CD14-positive monocyte (primary cell): ENCODE measurements at regions not wholly inside any gene's neighbourhood (a gene's known extent, or its start where the extent isn't known, plus 50 kb on each side); places are given as distances from the start of the nearest gene placed in this dataset.

Experiments used
- DNase-seq, 3 donors: peaks; one replicate each; pipeline ENCODE4 v3.0.0-alpha.2; 2011 to 2022
- H2AFZ ChIP-seq: 2 replicates; pipeline ENCODE4 v1.6.0; 2012; ENCODE audit warnings: mild to moderate bottlenecking, low read depth, low read length, inconsistent platforms; ENCODE audit not compliant: insufficient read depth, poor library complexity, severe bottlenecking
- H3K27ac ChIP-seq, 2 donors: 1 replicate in 1 of 2; 2 replicates in 1 of 2; pipeline ENCODE4 v1.5.1; 2012 to 2013; ENCODE audit warnings: low read length in 2 of 2, control low read depth in 1 of 2, inconsistent platforms in 1 of 2, low read depth in 1 of 2, mild to moderate bottlenecking in 1 of 2
- H3K27me3 ChIP-seq, 2 donors: one replicate each; pipeline versions ENCODE4 v1.6.0 to v1.6.1; 2011 to 2013; ENCODE audit warnings: low read length in 2 of 2; ENCODE audit not compliant: control insufficient read depth in 2 of 2, insufficient read depth in 2 of 2
- H3K36me3 ChIP-seq, 2 donors: replicated peaks in 1 of 2; 1 replicate in 1 of 2; 2 replicates in 1 of 2; pipeline versions ENCODE4 v1.5.1 to v1.6.1; 2012 to 2013; ENCODE audit warnings: low read length in 2 of 2, control low read depth in 1 of 2, inconsistent platforms in 1 of 2, mild to moderate bottlenecking in 1 of 2; ENCODE audit not compliant: insufficient read depth in 2 of 2, control insufficient read depth in 1 of 2
- H3K4me1 ChIP-seq, 2 donors: 1 replicate in 1 of 2; 2 replicates in 1 of 2; pipeline versions ENCODE4 v1.5.1 to v1.6.1; 2012 to 2013; ENCODE audit warnings: low read length in 2 of 2, control low read depth in 1 of 2, inconsistent platforms in 1 of 2, mild to moderate bottlenecking in 1 of 2, moderate library complexity in 1 of 2; ENCODE audit not compliant: insufficient read depth in 2 of 2, control insufficient read depth in 1 of 2
- H3K4me2 ChIP-seq: replicated peaks from 2 replicates; pipeline ENCODE3; 2012; ENCODE audit warnings: low read length, moderate library complexity, mild to moderate bottlenecking; ENCODE audit not compliant: poor library complexity, severe bottlenecking; ENCODE audit errors: extremely low read depth
- H3K4me3 ChIP-seq, 3 experiments: fragments of 200-600 bp in 1 of 3; sonication (generic) in 1 of 3; replicated peaks in 1 of 3; 1 replicate in 2 of 3; 2 replicates in 1 of 3; pipeline ENCODE4 v1.5.1; 2011 to 2013; ENCODE audit warnings: low read length in 3 of 3, mild to moderate bottlenecking in 3 of 3, control low read depth in 2 of 3, low read depth in 2 of 3, inconsistent platforms in 1 of 3, moderate library complexity in 1 of 3
- H3K79me2 ChIP-seq: 2 replicates; pipeline ENCODE4 v1.6.0; 2012; ENCODE audit warnings: mild to moderate bottlenecking, control low read depth, inconsistent platforms, low read length, moderate library complexity; ENCODE audit not compliant: insufficient read depth
- H3K9ac ChIP-seq: 2 replicates; pipeline ENCODE4 v1.6.0; 2017; ENCODE audit warnings: low read length, mild to moderate bottlenecking; ENCODE audit not compliant: insufficient read depth, poor library complexity, severe bottlenecking
- H3K9me3 ChIP-seq, 2 donors: replicated peaks in 1 of 2; 1 replicate in 1 of 2; 2 replicates in 1 of 2; pipeline versions ENCODE4 v1.5.1 to v1.6.1; 2012 to 2013; ENCODE audit warnings: low read length in 2 of 2, control low read depth in 1 of 2; ENCODE audit not compliant: control insufficient read depth in 1 of 2, insufficient read depth in 1 of 2
- H4K20me1 ChIP-seq: 2 replicates; pipeline ENCODE4 v1.6.0; 2012; ENCODE audit warnings: mild to moderate bottlenecking, low read length, control low read depth, moderate library complexity; ENCODE audit not compliant: insufficient read depth
- H3K27ac Mint-ChIP-seq, 7 donors: one replicate each; pipeline ENCODE4 v1.8.0; 2020; ENCODE audit warnings: mild to moderate bottlenecking in 7 of 7, mixed read lengths in 7 of 7, moderate library complexity in 6 of 7, inconsistent platforms in 2 of 7
- H3K27me3 Mint-ChIP-seq, 3 donors: one replicate each; pipeline ENCODE4 v1.8.0; 2021 to 2022; ENCODE audit warnings: low read depth in 3 of 3, mild to moderate bottlenecking in 3 of 3, mixed read lengths in 3 of 3, moderate library complexity in 3 of 3, inconsistent platforms in 1 of 3
- H3K36me3 Mint-ChIP-seq, 2 donors: one replicate each; pipeline ENCODE4 v1.8.0; 2020; ENCODE audit warnings: mixed read lengths in 2 of 2, inconsistent platforms in 1 of 2, mild to moderate bottlenecking in 1 of 2
- H3K4me1 Mint-ChIP-seq: one replicate; pipeline ENCODE4 v1.8.0; 2020; ENCODE audit warnings: mild to moderate bottlenecking, mixed read lengths
- H3K4me3 Mint-ChIP-seq, 2 donors: one replicate each; pipeline ENCODE4 v1.8.0; 2020; ENCODE audit warnings: mild to moderate bottlenecking in 2 of 2, mixed read lengths in 2 of 2, moderate library complexity in 1 of 2
- H3K9me3 Mint-ChIP-seq, 7 donors: one replicate each; pipeline ENCODE4 v1.8.0; 2020 to 2022; ENCODE audit warnings: mixed read lengths in 7 of 7, mild to moderate bottlenecking in 6 of 7, moderate library complexity in 6 of 7, inconsistent platforms in 2 of 7
- CTCF ChIP-seq: fragments of 200-600 bp; IDR thresholded peaks from one replicate; pipeline ENCODE4 v1.8.0; 2022; ENCODE audit warnings: antibody characterized with exemption, mild to moderate bottlenecking
- WGBS: methylation state at CpG from one replicate; pipeline ENCODE4 v1.1.5; 2013; ENCODE audit warnings: missing lambda C conversion rate; ENCODE audit not compliant: insufficient coverage; 5-methylcytosine and 5-hydroxymethylcytosine counted together
- intact Hi-C, 2 donors: fragments of 100-400 bp; cut with micrococcal nuclease; formaldehyde crosslinking; loops; one replicate each; pipeline versions ENCODE4 v1.15.0 to v1.15.1; 2023

DNA sequence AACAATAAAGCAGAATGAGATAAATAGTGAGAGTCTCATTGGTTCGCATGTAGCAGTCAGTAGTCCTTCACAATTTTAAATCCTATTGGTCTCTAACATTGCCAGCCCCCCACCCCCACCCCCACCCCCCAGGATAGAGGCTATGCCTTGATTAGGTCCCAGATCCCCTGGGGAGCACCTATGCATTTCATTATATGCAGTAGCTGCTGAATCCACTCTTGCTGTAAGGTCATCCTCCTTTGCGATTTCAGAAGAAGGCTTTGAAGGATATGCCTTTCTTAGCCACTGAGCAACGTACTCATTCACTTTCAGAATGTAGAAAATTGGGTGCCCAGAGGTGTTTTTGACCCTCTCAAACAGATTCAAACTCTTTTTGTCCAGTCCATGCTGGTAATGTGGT lies 382.8 kb upstream of the GALNT5 start:
- no peaks in the 10 kb centered on the region for H3K36me3 Mint-ChIP-seq
- no peak overlapping the region for H3K27ac Mint-ChIP-seq
- no peaks in the 10 kb centered on the region for H3K9me3 ChIP-seq
- no CpG with 5 or more reads among the region's 3 CpGs for WGBS
- H3K9me3 Mint-ChIP-seq, result no peaks in the 10 kb centered on the region
- no peaks in the 10 kb centered on the region for H3K79me2 ChIP-seq
- H4K20me1 ChIP-seq, result no peaks in the 10 kb centered on the region
- no peak overlapping the region for H3K9ac ChIP-seq
- TF ChIP-seq CTCF, result no peak
- no peak overlapping the region for H3K27ac ChIP-seq
- no peaks in the 10 kb centered on the region for H3K4me1 ChIP-seq
- intact Hi-C loops, result no loop called here
- no peaks in the 10 kb centered on the region for H3K27me3 ChIP-seq
- H3K4me3 ChIP-seq, result no peak overlapping the region
- no peak for DNase-seq
- no peaks in the 10 kb centered on the region for H3K4me1 Mint-ChIP-seq
- H3K36me3 ChIP-seq, result no peaks in the 10 kb centered on the region
- peaks cover 0 to 1% (median 0%) of the 10 kb centered on the region in 3 donors for H3K27me3 Mint-ChIP-seq
- H3K4me3 Mint-ChIP-seq, result no peak overlapping the region
- no peak overlapping the region for H3K4me2 ChIP-seq
- no peak overlapping the region for H2AFZ ChIP-seq

GRCh38 chr2:156883804-156884203 lies 373.7 kb upstream of the GALNT5 start:
- Histone ChIP-seq H3K27ac (no peak overlapping the region), H3K4me1 (no peaks in the 10 kb centered on the region), H3K79me2 (no peaks in the 10 kb centered on the region), H4K20me1 (no peaks in the 10 kb centered on the region), H3K27me3 (no peaks in the 10 kb centered on the region), H3K36me3 (no peaks in the 10 kb centered on the region), H3K4me2 (no peak overlapping the region), H3K4me3 (no peak overlapping the region), H3K9me3 (no peaks in the 10 kb centered on the region), H2AFZ (no peak overlapping the region), H3K9ac (no peak overlapping the region)
- Mint-ChIP-seq H3K4me3 (no peak overlapping the region), H3K4me1 (no peaks in the 10 kb centered on the region), H3K27ac (no peak overlapping the region), H3K27me3 (peaks cover 2 to 7% (median 4%) of the 10 kb centered on the region in 3 donors), H3K36me3 (no peaks in the 10 kb centered on the region), H3K9me3 (peaks cover 0 to 2% (median 0%) of the 10 kb centered on the region in 7 donors)
- no peak for TF ChIP-seq CTCF
- intact Hi-C loops, result no loop called here
- 63% methylated on average over 3 of the region's 3 CpGs for WGBS
- DNase-seq, result no peak
